ENCODE measurements at regions not wholly inside any gene's neighbourhood (a gene's known extent, or its start where the extent isn't known, plus 50 kb on each side); places are given as distances from the start of the nearest gene placed in this dataset.
A peak's percentile ranks its signal among the peaks of the same experiment; 100 is the strongest.

GRCh38 chr6:163985710-163986109, 571.2 kb downstream of the QKI start:
- DNase-seq (ENCODE audit: low spot score) = no peak

GRCh38 chr6:163985040-163985439, 570.5 kb downstream of the QKI start:
- DNase-seq (ENCODE audit: low spot score) = no peak

- DNase-seq (ENCODE audit: low spot score) = no peak
Observed at GRCh38 chr6:163984124-163984936, 569.8 kb downstream of the QKI start.

GRCh38 chr6:163983679-163984078, 569.2 kb downstream of the QKI start:
- peak; percentile 35 for DNase-seq (ENCODE audit: low spot score)

GRCh38 chr6:163974322-163974721, 559.8 kb downstream of the QKI start:
- no peak for DNase-seq (ENCODE audit: low spot score)

GRCh38 chr6:163971841-163972838, 557.6 kb downstream of the QKI start:
- DNase-seq (ENCODE audit: low spot score) = no peak

GRCh38 chr6:163970846-163971564, 556.5 kb downstream of the QKI start:
- DNase-seq (ENCODE audit: low spot score) = no peak

- DNase-seq (ENCODE audit: low spot score) = no peak
Observed at GRCh38 chr6:163965426-163966348, 551.2 kb downstream of the QKI start.

GRCh38 chr6:163964789-163965188, 550.3 kb downstream of the QKI start:
- DNase-seq (ENCODE audit: low spot score) = no peak

- no peak for DNase-seq (ENCODE audit: low spot score)
Observed at GRCh38 chr6:163963205-163964120, 548.9 kb downstream of the QKI start.

- no peak for DNase-seq (ENCODE audit: low spot score)
Observed at GRCh38 chr6:163962627-163963117, 548.2 kb downstream of the QKI start.

GRCh38 chr6:163960128-163960527, 545.6 kb downstream of the QKI start:
- DNase-seq (ENCODE audit: low spot score) = no peak

- no peak for DNase-seq (ENCODE audit: low spot score)
Observed at GRCh38 chr6:163958646-163959045, 544.1 kb downstream of the QKI start.

GRCh38 chr6:163956571-163957407, 542.3 kb downstream of the QKI start:
- peak; percentile 79 for DNase-seq (ENCODE audit: low spot score)

GRCh38 chr6:163955756-163956155, 541.2 kb downstream of the QKI start:
- no peak for DNase-seq (ENCODE audit: low spot score)

GRCh38 chr6:163955096-163955495, 540.6 kb downstream of the QKI start:
- DNase-seq (ENCODE audit: low spot score) = no peak

- DNase-seq (ENCODE audit: low spot score) = no peak
Observed at GRCh38 chr6:163954088-163954775, 539.7 kb downstream of the QKI start.

GRCh38 chr6:163952005-163952404, 537.5 kb downstream of the QKI start:
- no peak for DNase-seq (ENCODE audit: low spot score)

Data from putamen (tissue), 1 donor.